Osteoblast (primary cell): ENCODE measurements at regions not wholly inside any gene's neighbourhood (a gene's known extent, or its start where the extent isn't known, plus 50 kb on each side); places are given as distances from the start of the nearest gene placed in this dataset.

Source experiments
- DNase-seq: peaks from one replicate; pipeline ENCODE4 v3.0.0; 2011; ENCODE audit warnings: low spot score, mixed read lengths; ENCODE audit not compliant: insufficient read length; ENCODE audit errors: missing footprints
- H2AFZ ChIP-seq: 2 replicates; pipeline ENCODE4 v1.6.0; 2011; ENCODE audit warnings: mild to moderate bottlenecking, low read length
- H3K27ac ChIP-seq: 2 replicates; pipeline ENCODE4 v1.5.1; 2011; ENCODE audit warnings: mild to moderate bottlenecking, low read depth, low read length, moderate library complexity
- H3K27me3 ChIP-seq: 2 replicates; pipeline ENCODE4 v1.6.0; 2012; ENCODE audit warnings: mild to moderate bottlenecking, control low read depth, inconsistent platforms, low read length, moderate library complexity; ENCODE audit not compliant: insufficient read depth
- H3K36me3 ChIP-seq: 2 replicates; pipeline ENCODE4 v1.5.1; 2011; ENCODE audit warnings: mild to moderate bottlenecking, low read length, control low read depth, moderate library complexity; ENCODE audit not compliant: insufficient read depth
- H3K4me1 ChIP-seq: 2 replicates; pipeline ENCODE4 v1.5.1; 2011; ENCODE audit warnings: mild to moderate bottlenecking, low read length, control low read depth, moderate library complexity; ENCODE audit not compliant: insufficient read depth
- H3K4me2 ChIP-seq: 2 replicates; pipeline ENCODE4 v1.6.0; 2011; ENCODE audit warnings: mild to moderate bottlenecking, low read length; ENCODE audit not compliant: insufficient read depth
- H3K4me3 ChIP-seq: fragments of 200-600 bp; sonication (generic); 3 replicates; pipeline ENCODE4 v1.5.1; 2012; ENCODE audit warnings: mild to moderate bottlenecking, low read length, inconsistent platforms; ENCODE audit not compliant: insufficient read depth
- H3K79me2 ChIP-seq: 2 replicates; pipeline ENCODE4 v1.6.0; 2012; ENCODE audit warnings: mild to moderate bottlenecking, low read length, control low read depth, inconsistent platforms; ENCODE audit not compliant: insufficient read depth
- H3K9me3 ChIP-seq: 2 replicates; pipeline ENCODE4 v1.5.1; 2011; ENCODE audit warnings: low read depth, low read length, control low read depth
- H4K20me1 ChIP-seq: 2 replicates; pipeline ENCODE4 v1.6.0; 2012; ENCODE audit warnings: mild to moderate bottlenecking, low read length, control low read depth; ENCODE audit not compliant: insufficient read depth
- CTCF ChIP-seq: IDR thresholded peaks from 2 replicates; pipeline ENCODE4 v1.5.1; 2011; ENCODE audit warnings: mild to moderate bottlenecking, low read depth, low read length, moderate library complexity; ENCODE audit errors: extremely low read depth

DNA sequence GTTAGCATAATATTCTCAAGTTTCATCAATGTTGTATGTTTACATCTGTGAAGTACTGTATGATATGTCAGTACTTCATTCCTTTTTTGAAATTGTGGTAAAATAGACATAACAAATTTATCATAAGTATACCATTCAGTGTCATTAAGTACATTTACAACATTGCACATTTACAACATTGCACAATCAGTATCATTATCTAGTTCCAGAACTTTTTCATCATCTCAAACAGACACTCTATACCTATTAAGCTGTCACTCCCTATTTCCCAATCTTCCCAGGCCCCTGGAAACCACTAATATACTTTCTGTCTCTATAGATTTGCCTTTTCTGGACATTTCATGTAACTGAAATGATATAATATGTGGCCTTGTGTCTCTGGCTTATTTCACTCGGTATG is 75.1 kb upstream of the ATG10 start:
- no peak for DNase-seq
- H3K36me3 ChIP-seq, result no peaks in the 10 kb centered on the region
- no peak for TF ChIP-seq CTCF
- H3K4me2 ChIP-seq, result no peak overlapping the region
- H3K27ac ChIP-seq, result no peak overlapping the region
- H3K79me2 ChIP-seq, result no peaks in the 10 kb centered on the region
- H2AFZ ChIP-seq, result no peak overlapping the region
- H3K27me3 ChIP-seq, result no peaks in the 10 kb centered on the region
- no peaks in the 10 kb centered on the region for H3K4me1 ChIP-seq
- no peaks in the 10 kb centered on the region for H3K9me3 ChIP-seq
- H3K4me3 ChIP-seq, result no peak overlapping the region
- H4K20me1 ChIP-seq, result no peaks in the 10 kb centered on the region

DNA sequence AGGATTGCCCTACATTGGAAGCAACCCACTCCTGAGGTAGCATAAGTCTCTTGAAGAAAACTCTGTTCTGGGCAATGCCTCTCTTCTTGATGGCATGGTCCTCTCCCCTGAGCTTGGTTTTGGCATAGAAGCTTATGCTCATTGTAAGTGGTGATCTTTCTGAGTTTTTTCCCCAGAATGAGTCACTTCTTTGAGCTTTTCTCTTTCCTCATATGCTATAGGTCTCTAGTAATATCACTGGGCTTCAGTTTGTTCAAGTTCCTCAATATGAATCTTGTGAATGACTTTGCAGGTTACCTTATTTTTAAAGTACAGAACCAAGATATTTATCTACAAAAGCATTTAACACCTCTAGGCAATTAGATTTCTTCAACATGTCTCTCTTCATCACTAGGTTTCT is 76.5 kb upstream of the ATG10 start:
- H2AFZ ChIP-seq, result no peak overlapping the region
- no peaks in the 10 kb centered on the region for H3K4me1 ChIP-seq
- H3K27me3 ChIP-seq, result no peaks in the 10 kb centered on the region
- H3K4me2 ChIP-seq, result no peak overlapping the region
- H3K27ac ChIP-seq, result no peak overlapping the region
- no peaks in the 10 kb centered on the region for H3K9me3 ChIP-seq
- no peak overlapping the region for H3K4me3 ChIP-seq
- TF ChIP-seq CTCF, result no peak
- H3K36me3 ChIP-seq, result no peaks in the 10 kb centered on the region
- no peaks in the 10 kb centered on the region for H4K20me1 ChIP-seq
- no peak for DNase-seq
- H3K79me2 ChIP-seq, result no peaks in the 10 kb centered on the region

DNA sequence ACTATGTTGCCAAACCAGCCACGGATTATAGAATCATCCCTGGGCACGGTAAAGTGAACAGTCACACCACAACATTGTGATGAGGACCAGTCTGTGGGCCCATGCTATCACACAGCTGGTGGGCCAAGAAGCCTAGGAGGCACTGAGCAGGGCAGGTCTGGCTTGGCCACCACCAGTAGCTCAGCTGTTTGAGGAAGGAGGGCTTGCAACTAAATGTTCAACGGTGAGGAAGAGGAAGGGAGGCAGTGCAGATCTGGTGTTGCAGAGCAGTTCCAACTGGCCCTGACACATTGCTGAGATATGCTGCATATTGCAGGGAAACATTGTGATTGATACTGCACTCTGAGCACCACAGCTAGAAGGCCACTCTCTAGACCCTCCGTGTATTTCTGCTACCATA is 77.9 kb upstream of the ATG10 start:
- H3K4me1 ChIP-seq, result no peaks in the 10 kb centered on the region
- no peaks in the 10 kb centered on the region for H3K9me3 ChIP-seq
- H2AFZ ChIP-seq, result no peak overlapping the region
- H3K36me3 ChIP-seq, result no peaks in the 10 kb centered on the region
- H3K27me3 ChIP-seq, result no peaks in the 10 kb centered on the region
- H3K4me2 ChIP-seq, result no peak overlapping the region
- no peak overlapping the region for H3K4me3 ChIP-seq
- no peak overlapping the region for H3K27ac ChIP-seq
- no peak for DNase-seq
- TF ChIP-seq CTCF, result no peak
- no peaks in the 10 kb centered on the region for H3K79me2 ChIP-seq
- no peaks in the 10 kb centered on the region for H4K20me1 ChIP-seq

DNA sequence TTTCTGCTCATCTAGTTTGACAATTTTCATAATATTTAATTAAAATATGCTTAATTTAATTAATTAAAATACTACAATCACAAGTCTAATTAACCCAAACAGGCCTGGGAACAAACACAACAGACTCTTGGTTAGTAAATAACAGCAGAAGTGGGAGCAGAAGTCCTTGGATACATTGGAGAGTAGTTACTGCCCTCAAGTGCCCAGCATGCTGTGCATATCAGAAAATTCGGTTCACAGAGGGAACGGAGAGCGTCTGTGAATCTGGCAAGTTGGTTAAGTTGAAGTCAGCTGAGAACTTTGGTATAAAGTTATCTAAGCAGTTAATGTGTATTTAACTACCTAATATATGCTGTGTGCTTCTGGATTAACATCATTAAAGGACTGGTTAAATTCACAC is 87.0 kb upstream of the ATG10 start:
- no peaks in the 10 kb centered on the region for H3K4me1 ChIP-seq
- no peak overlapping the region for H2AFZ ChIP-seq
- no peaks in the 10 kb centered on the region for H3K36me3 ChIP-seq
- no peak overlapping the region for H3K4me3 ChIP-seq
- no peak for DNase-seq
- no peaks in the 10 kb centered on the region for H3K9me3 ChIP-seq
- no peak overlapping the region for H3K4me2 ChIP-seq
- no peak for TF ChIP-seq CTCF
- peaks cover 4% of the 10 kb centered on the region for H3K27me3 ChIP-seq
- no peak overlapping the region for H3K27ac ChIP-seq
- H3K79me2 ChIP-seq, result no peaks in the 10 kb centered on the region
- no peaks in the 10 kb centered on the region for H4K20me1 ChIP-seq
